Ovary (tissue), 7 donors: ENCODE measurements at regions not wholly inside any gene's neighbourhood (a gene's known extent, or its start where the extent isn't known, plus 50 kb on each side); places are given as distances from the start of the nearest gene placed in this dataset.

Source experiments
- DNase-seq, 5 donors: peaks; one replicate each; pipeline ENCODE4 v3.0.0-alpha.2; 2019 to 2020
- H3K27ac ChIP-seq, 2 donors: fragments of 200-600 bp; one replicate each; pipeline versions ENCODE4 v1.5.1 to v1.8.0; 2019 to 2022
- H3K27me3 ChIP-seq: fragments of 200-600 bp; one replicate; pipeline ENCODE4 v1.8.0; 2022
- H3K36me3 ChIP-seq: fragments of 200-600 bp; sonication (generic); one replicate; pipeline ENCODE4 v1.5.1; 2019
- H3K4me1 ChIP-seq: one replicate; pipeline ENCODE4 v1.8.1; 2013; ENCODE audit warnings: mild to moderate bottlenecking, moderate library complexity; ENCODE audit not compliant: insufficient read depth
- H3K4me3 ChIP-seq: fragments of 200-600 bp; sonication (generic); one replicate; pipeline ENCODE4 v1.5.1; 2017
- H3K9me3 ChIP-seq, 2 donors: fragments of 200-600 bp in 1 of 2; sonication (generic) in 1 of 2; one replicate each; pipeline versions ENCODE4 v1.5.1 to v1.8.1; 2013 to 2019; ENCODE audit warnings: mild to moderate bottlenecking in 1 of 2, moderate library complexity in 1 of 2
- EP300 ChIP-seq: sonication (generic); formaldehyde crosslinking; IDR thresholded peaks from one replicate; pipeline ENCODE4 v1.6.1; 2017; ENCODE audit warnings: antibody characterized with exemption
- POLR2A ChIP-seq: fragments of 450-650 bp; IDR thresholded peaks from one replicate; pipeline ENCODE4 v1.6.1; 2017; ENCODE audit warnings: antibody characterized with exemption, mild to moderate bottlenecking, moderate library complexity
- WGBS, 3 donors: extraction: QIAGEN DNeasy Blood & Tissue Kit in 1 of 3; methylation state at CpG; one replicate each; pipeline versions ENCODE4 v1.1.5 to v1.1.7; 2013 to 2017; 5-methylcytosine and 5-hydroxymethylcytosine counted together
- intact Hi-C, 4 donors: fragments of 100-400 bp; cut with DNase I; formaldehyde crosslinking; loops; one replicate each; pipeline versions ENCODE4 v1.11.0 to v1.15.1; 2022 to 2023
- TF ChIP-seq, protein P1 (sequence below), 3 donors: fragments of 450-650 bp in 2 of 3; fragments of 200-600 bp in 1 of 3; IDR thresholded peaks; one replicate each; pipeline versions ENCODE4 v1.5.1 to v1.8.0; 2016 to 2022; ENCODE audit warnings: antibody characterized with exemption in 3 of 3, mild to moderate bottlenecking in 1 of 3
- donor health status: DM: no; HTN: no; CAD: no; lungs with moderate emphysema.
- donor health status: DM: no; HTN: no; CAD: no.
- donor health status: Bipolar disorder and iron deficiency.
- donor health status: DM: no; HTN: no; CAD: no.
- donor health status: DM: yes; HTN: yes; CAD: no.

DNA sequence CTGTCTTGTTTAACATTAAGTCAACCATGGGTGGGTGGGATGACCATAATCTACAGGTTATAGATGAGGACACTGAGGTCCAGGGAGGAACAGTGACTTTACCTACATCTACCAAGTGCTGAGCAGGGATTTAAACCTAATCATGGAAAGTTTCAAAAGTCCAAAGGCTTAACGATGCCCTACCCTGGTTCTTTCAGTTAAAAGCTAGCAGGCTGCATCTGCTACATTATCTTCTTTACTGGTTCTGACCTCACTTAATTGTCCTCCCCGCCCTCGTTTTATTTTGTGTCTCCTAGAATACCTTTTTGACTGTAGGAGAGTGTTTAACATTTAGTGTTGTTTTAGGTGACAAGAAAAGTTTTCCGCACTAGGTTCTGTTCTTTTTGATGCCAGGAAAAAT is 735.2 kb downstream of the TLR4 start:
- WGBS, 3 donors = 69 to 77% (median 75%) methylated on average over 4 of the region's 4 CpGs
- no peak overlapping the region for H3K4me3 ChIP-seq
- H3K9me3 ChIP-seq = no peaks in the 10 kb centered on the region
- DNase-seq = no peak
- H3K27me3 ChIP-seq = no peaks in the 10 kb centered on the region
- no peaks in the 10 kb centered on the region for H3K36me3 ChIP-seq
- no peaks in the 10 kb centered on the region for H3K4me1 ChIP-seq
- no peak overlapping the region for H3K27ac ChIP-seq
- TF ChIP-seq EP300 = no peak
- TF ChIP-seq, protein P1, sequence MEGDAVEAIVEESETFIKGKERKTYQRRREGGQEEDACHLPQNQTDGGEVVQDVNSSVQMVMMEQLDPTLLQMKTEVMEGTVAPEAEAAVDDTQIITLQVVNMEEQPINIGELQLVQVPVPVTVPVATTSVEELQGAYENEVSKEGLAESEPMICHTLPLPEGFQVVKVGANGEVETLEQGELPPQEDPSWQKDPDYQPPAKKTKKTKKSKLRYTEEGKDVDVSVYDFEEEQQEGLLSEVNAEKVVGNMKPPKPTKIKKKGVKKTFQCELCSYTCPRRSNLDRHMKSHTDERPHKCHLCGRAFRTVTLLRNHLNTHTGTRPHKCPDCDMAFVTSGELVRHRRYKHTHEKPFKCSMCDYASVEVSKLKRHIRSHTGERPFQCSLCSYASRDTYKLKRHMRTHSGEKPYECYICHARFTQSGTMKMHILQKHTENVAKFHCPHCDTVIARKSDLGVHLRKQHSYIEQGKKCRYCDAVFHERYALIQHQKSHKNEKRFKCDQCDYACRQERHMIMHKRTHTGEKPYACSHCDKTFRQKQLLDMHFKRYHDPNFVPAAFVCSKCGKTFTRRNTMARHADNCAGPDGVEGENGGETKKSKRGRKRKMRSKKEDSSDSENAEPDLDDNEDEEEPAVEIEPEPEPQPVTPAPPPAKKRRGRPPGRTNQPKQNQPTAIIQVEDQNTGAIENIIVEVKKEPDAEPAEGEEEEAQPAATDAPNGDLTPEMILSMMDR (IDR thresholded peaks at IDR 0.05) = no peak
- no peak for TF ChIP-seq POLR2A
- intact Hi-C loops = no loop called here

DNA sequence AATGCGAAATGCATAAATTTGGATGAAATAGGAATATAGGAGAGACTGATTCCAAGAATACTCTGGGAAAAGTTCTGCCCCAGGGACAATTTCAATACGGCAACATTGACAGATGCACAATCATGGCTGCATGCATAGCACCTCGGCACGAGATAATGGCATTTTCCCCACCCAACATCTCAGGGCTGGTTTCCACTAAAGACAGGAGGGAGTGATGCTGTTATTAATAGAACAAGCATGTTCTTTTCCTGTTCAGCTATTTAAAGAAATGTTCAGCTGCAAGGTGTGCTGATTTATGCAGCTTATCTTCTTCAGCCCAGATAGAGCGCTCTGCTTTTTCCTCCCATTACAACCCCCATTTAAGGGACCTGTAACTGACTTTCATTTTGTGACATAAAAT is 740.2 kb downstream of the TLR4 start:
- H3K27ac ChIP-seq = no peak overlapping the region
- no peaks in the 10 kb centered on the region for H3K9me3 ChIP-seq
- H3K4me1 ChIP-seq = no peaks in the 10 kb centered on the region
- no peak overlapping the region for H3K4me3 ChIP-seq
- 36 to 78% (median 40%) methylated on average over 5 of the region's 5 CpGs for WGBS, 3 donors
- DNase-seq = no peak
- no peak for TF ChIP-seq EP300
- TF ChIP-seq, protein P1 (IDR thresholded peaks at IDR 0.05) = no peak
- intact Hi-C loops = no loop called here
- no peaks in the 10 kb centered on the region for H3K36me3 ChIP-seq
- no peaks in the 10 kb centered on the region for H3K27me3 ChIP-seq

DNA sequence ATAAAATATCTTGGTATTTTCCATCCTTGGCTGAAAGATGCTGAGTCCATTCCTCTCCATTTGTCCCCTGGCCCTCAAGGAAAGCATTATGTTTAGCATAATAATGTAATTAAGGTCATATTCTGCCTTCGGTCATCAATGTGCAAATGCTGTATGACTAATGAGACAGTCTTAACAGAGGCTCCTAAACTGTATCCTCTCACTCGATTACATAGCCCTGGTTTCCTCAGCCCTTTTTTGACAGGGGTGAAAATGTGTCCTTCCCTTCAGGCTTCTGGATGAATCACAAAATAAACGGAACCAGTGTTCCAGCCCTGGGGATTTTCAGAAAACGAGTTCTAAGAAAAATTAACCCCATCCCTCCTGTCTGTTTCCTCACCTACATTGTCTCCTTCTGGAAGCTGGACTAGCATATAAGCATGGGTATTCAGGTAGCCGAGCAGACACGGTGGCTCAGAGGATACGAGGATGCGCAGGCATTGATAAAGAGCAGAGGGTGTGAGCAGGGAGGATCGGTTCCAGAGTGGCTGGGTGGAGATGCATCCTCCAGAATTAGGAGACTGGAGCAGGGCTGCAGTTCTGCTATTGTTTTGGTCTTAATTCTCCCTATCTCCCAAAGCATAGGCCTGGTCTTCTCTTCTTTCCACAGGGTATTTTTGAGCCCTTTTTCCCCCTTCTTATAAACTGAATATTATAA is 742.9 kb downstream of the TLR4 start:
- no peaks in the 10 kb centered on the region for H3K9me3 ChIP-seq
- intact Hi-C loops = no loop called here
- no peaks in the 10 kb centered on the region for H3K36me3 ChIP-seq
- H3K27me3 ChIP-seq = no peaks in the 10 kb centered on the region
- H3K4me1 ChIP-seq = no peaks in the 10 kb centered on the region
- TF ChIP-seq POLR2A (no peak), EP300 (no peak)
- TF ChIP-seq, protein P1 (IDR thresholded peaks at IDR 0.05) = no peak
- no peak overlapping the region for H3K27ac ChIP-seq
- no peak for DNase-seq
- 38 to 39% (median 38%) methylated on average over 9 of the region's 9 CpGs for WGBS, 3 donors
- no peak overlapping the region for H3K4me3 ChIP-seq

DNA sequence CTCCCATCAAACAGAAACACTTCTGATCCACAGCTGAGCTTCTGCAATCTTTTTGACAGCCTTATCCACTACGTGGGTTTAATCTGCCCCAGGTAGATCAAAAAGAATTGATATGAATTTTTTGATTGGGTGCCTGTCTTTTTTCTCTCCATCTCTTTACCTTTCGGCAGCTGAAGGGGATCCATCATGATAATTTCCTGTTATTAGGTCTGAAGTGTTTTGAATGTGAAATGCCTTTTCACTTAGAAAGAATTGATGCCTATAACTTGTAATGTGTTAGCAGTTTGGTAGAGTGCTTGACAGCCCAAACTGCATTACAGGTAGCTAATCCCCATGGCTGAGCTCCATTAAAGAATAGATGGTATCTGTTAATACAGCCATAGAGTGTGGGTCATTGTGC is 745.4 kb downstream of the TLR4 start:
- TF ChIP-seq EP300 (no peak), POLR2A (no peak)
- TF ChIP-seq, protein P1 (IDR thresholded peaks at IDR 0.05) = no peak
- Histone ChIP-seq H3K9me3 (no peaks in the 10 kb centered on the region), H3K4me1 (no peaks in the 10 kb centered on the region), H3K27ac (no peak overlapping the region), H3K4me3 (no peak overlapping the region), H3K36me3 (no peaks in the 10 kb centered on the region), H3K27me3 (no peaks in the 10 kb centered on the region)
- DNase-seq = no peak
- WGBS, 3 donors = 60 to 78% (median 66%) methylated on average over 2 of the region's 2 CpGs
- intact Hi-C loops = no loop called here
